Adrenal gland (tissue), 5 donors: ENCODE measurements at regions not wholly inside any gene's neighbourhood (a gene's known extent, or its start where the extent isn't known, plus 50 kb on each side); places are given as distances from the start of the nearest gene placed in this dataset.

Experiments used
- POLR2A ChIP-seq, 2 donors: fragments of 450-650 bp; IDR thresholded peaks; one replicate each; pipeline ENCODE4 v1.6.1; 2017; ENCODE audit warnings: antibody characterized with exemption in 2 of 2, mild to moderate bottlenecking in 2 of 2, moderate library complexity in 1 of 2
- TF ChIP-seq, protein P1 (sequence below), 6 experiments: fragments of 450-650 bp in 4 of 6; fragments of 200-600 bp in 2 of 6; sonication (generic) in 1 of 6; IDR thresholded peaks; 1 replicate in 5 of 6; 2 replicates in 1 of 6; pipeline versions ENCODE4 v1.5.1 to v1.8.0; 2016 to 2021; ENCODE audit warnings: antibody characterized with exemption in 6 of 6, mild to moderate bottlenecking in 2 of 6, moderate library complexity in 1 of 6
- donor health status: DM: no; HTN: no; CAD: no.

DNA sequence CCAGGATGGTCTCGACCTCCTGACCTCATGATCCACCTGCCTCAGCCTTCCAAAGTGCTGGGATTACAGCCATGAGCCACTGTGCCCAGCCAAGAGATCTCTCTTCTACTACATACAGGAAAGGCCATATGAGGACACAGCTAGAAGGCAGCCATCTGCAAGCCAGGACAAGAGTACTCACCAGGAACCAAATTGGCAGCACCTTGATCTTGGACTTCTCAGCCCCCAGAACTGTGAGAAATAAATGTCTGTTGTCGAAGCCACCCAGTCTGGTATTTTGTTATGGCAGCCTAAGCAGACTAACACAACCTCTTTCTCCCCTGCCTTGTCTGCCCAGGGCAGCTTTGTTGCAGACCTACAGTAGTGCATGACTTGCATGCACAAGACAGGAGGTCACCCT lies 211.3 kb upstream of the HAAO start:
- TF ChIP-seq, protein P1, sequence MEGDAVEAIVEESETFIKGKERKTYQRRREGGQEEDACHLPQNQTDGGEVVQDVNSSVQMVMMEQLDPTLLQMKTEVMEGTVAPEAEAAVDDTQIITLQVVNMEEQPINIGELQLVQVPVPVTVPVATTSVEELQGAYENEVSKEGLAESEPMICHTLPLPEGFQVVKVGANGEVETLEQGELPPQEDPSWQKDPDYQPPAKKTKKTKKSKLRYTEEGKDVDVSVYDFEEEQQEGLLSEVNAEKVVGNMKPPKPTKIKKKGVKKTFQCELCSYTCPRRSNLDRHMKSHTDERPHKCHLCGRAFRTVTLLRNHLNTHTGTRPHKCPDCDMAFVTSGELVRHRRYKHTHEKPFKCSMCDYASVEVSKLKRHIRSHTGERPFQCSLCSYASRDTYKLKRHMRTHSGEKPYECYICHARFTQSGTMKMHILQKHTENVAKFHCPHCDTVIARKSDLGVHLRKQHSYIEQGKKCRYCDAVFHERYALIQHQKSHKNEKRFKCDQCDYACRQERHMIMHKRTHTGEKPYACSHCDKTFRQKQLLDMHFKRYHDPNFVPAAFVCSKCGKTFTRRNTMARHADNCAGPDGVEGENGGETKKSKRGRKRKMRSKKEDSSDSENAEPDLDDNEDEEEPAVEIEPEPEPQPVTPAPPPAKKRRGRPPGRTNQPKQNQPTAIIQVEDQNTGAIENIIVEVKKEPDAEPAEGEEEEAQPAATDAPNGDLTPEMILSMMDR (IDR thresholded peaks at IDR 0.05): no peak
- no peak for TF ChIP-seq POLR2A (IDR thresholded peaks at IDR 0.05)
